Lower leg skin (tissue), 3 donors: ENCODE measurements at regions not wholly inside any gene's neighbourhood (a gene's known extent, or its start where the extent isn't known, plus 50 kb on each side); places are given as distances from the start of the nearest gene placed in this dataset.

ENCODE experiments used
- POLR2A ChIP-seq, 2 donors: fragments of 450-650 bp; IDR thresholded peaks; one replicate each; pipeline ENCODE4 v1.6.1; 2016 to 2017; ENCODE audit warnings: antibody characterized with exemption in 2 of 2, mild to moderate bottlenecking in 1 of 2, moderate library complexity in 1 of 2
- TF ChIP-seq, protein P1 (sequence below), 3 donors: fragments of 450-650 bp; IDR thresholded peaks; one replicate each; pipeline ENCODE4 v1.5.1; 2016; ENCODE audit warnings: antibody characterized with exemption in 3 of 3, mild to moderate bottlenecking in 3 of 3, moderate library complexity in 2 of 3

DNA sequence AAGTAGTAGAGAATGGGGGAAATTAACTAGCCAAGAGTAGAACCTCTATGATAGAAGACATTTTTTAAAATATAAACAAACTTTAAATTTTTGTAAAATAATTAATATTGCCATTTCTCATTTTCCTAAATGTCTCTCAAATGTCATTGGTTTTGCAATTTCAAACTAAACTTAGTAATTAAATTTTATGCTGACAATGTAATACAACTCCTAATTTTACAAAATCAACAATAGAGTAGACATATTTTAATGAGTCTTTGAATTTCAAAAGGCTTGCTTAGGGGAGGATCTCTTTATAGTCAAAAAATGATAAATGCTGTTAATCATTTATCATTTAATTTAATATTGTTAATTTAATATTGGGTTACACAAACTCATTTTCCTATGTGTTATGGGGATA, 81.8 kb downstream of the ZWINT start:
- no peak for TF ChIP-seq POLR2A (IDR thresholded peaks at IDR 0.05)
- TF ChIP-seq, protein P1, sequence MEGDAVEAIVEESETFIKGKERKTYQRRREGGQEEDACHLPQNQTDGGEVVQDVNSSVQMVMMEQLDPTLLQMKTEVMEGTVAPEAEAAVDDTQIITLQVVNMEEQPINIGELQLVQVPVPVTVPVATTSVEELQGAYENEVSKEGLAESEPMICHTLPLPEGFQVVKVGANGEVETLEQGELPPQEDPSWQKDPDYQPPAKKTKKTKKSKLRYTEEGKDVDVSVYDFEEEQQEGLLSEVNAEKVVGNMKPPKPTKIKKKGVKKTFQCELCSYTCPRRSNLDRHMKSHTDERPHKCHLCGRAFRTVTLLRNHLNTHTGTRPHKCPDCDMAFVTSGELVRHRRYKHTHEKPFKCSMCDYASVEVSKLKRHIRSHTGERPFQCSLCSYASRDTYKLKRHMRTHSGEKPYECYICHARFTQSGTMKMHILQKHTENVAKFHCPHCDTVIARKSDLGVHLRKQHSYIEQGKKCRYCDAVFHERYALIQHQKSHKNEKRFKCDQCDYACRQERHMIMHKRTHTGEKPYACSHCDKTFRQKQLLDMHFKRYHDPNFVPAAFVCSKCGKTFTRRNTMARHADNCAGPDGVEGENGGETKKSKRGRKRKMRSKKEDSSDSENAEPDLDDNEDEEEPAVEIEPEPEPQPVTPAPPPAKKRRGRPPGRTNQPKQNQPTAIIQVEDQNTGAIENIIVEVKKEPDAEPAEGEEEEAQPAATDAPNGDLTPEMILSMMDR (IDR thresholded peaks at IDR 0.05): no peak
